CD4-positive, alpha-beta memory T cell (primary cell): ENCODE measurements at regions not wholly inside any gene's neighbourhood (a gene's known extent, or its start where the extent isn't known, plus 50 kb on each side); places are given as distances from the start of the nearest gene placed in this dataset.

Experiments used
- CTCF ChIA-PET: fragments of 350-600 bp; sonication (Branson Sonifier 250); formaldehyde crosslinking; loops from one replicate; lab custom pipeline; 2021; ENCODE audit warnings: inconsistent platforms; ENCODE audit not compliant: partially characterized antibody; lab: Charles Lee
- POLR2A ChIA-PET: fragments of 350-600 bp; sonication (Branson Sonifier 250); formaldehyde crosslinking; loops from one replicate; lab custom pipeline; 2021; ENCODE audit not compliant: partially characterized antibody; lab: Charles Lee
- DNase-seq, 5 donors: peaks; one replicate each; pipeline versions ENCODE4 v3.0.0 to v3.0.0-alpha.2; 2020 to 2022; ENCODE audit warnings: mixed read lengths in 1 of 5
- H3K27ac ChIP-seq: one replicate; pipeline ENCODE4 v1.7.0; 2013; ENCODE audit warnings: low read depth, low read length
- H3K27me3 ChIP-seq: 2 replicates; pipeline ENCODE4 v1.7.0; 2013; ENCODE audit warnings: mild to moderate bottlenecking, low read length, moderate library complexity; ENCODE audit not compliant: insufficient read depth
- H3K36me3 ChIP-seq: 2 replicates; pipeline ENCODE4 v1.7.0; 2013; ENCODE audit warnings: mild to moderate bottlenecking, low read length, moderate library complexity; ENCODE audit not compliant: insufficient read depth
- H3K4me1 ChIP-seq: 2 replicates; pipeline ENCODE4 v1.7.0; 2013; ENCODE audit warnings: mild to moderate bottlenecking, low read length, moderate library complexity; ENCODE audit not compliant: insufficient read depth
- H3K4me3 ChIP-seq, 2 donors: one replicate each; pipeline ENCODE4 v1.7.0; 2013; ENCODE audit warnings: low read length in 2 of 2, mild to moderate bottlenecking in 1 of 2
- H3K9me3 ChIP-seq, 2 donors: one replicate each; pipeline ENCODE4 v1.7.0; 2013; ENCODE audit warnings: low read length in 2 of 2, control low read depth in 1 of 2; ENCODE audit not compliant: control insufficient read depth in 1 of 2
- H3K27ac Mint-ChIP-seq, 7 donors: one replicate each; pipeline ENCODE4 v1.8.0; 2020 to 2021; ENCODE audit warnings: mixed read lengths in 7 of 7, mild to moderate bottlenecking in 6 of 7, inconsistent platforms in 3 of 7, moderate library complexity in 3 of 7
- H3K27me3 Mint-ChIP-seq, 2 donors: one replicate each; pipeline ENCODE4 v1.8.0; 2020 to 2021; ENCODE audit warnings: mixed read lengths in 2 of 2
- H3K36me3 Mint-ChIP-seq, 2 donors: one replicate each; pipeline ENCODE4 v1.8.0; 2020 to 2021; ENCODE audit warnings: mixed read lengths in 2 of 2, inconsistent platforms in 1 of 2, mild to moderate bottlenecking in 1 of 2
- H3K4me1 Mint-ChIP-seq, 4 donors: one replicate each; pipeline ENCODE4 v1.8.0; 2020 to 2021; ENCODE audit warnings: mixed read lengths in 4 of 4, mild to moderate bottlenecking in 1 of 4
- H3K4me3 Mint-ChIP-seq, 8 donors: one replicate each; pipeline ENCODE4 v1.8.0; 2020 to 2021; ENCODE audit warnings: mixed read lengths in 8 of 8, mild to moderate bottlenecking in 7 of 8, moderate library complexity in 6 of 8, inconsistent platforms in 3 of 8
- H3K9me3 Mint-ChIP-seq, 8 donors: one replicate each; pipeline ENCODE4 v1.8.0; 2020 to 2021; ENCODE audit warnings: mixed read lengths in 8 of 8, mild to moderate bottlenecking in 5 of 8, inconsistent platforms in 3 of 8, moderate library complexity in 1 of 8
- intact Hi-C: fragments of 100-400 bp; cut with micrococcal nuclease; formaldehyde crosslinking; loops from one replicate; pipeline ENCODE4 v1.15.1; 2023

DNA sequence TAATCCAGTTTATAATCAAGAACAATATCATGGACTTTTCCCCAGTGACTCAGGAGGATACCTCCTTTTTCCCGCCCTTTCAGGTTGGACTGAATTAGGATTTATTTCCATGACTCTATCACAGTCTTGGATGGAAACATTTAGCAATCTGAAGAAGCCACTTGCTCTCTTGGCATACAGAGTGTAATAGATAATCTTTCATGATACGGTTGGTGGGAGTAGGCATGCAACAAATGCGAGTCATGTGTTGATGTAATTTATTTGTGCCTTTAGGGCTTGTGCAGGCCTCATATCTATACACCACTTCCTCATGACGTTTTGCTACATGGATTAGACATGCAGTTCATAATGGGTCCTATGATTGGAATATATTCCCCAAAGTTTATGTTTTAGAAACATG lies 54.2 kb upstream of the MCTP2 start:
- ChIA-PET CTCF (interaction anchor here (1.6 kb wide), 1 partner anchor 146 kb away, joined by 3 read pairs; no protein-coding TSS in a partner anchor), POLR2A (no interaction called here)
- Mint-ChIP-seq H3K27me3 (peaks cover 2 to 7% of the 10 kb centered on the region in 2 donors), H3K27ac (no peak overlapping the region), H3K4me1 (peaks cover 0 to 1% (median 0%) of the 10 kb centered on the region in 4 donors), H3K4me3 (no peak overlapping the region), H3K9me3 (peaks cover 0 to 4% (median 0%) of the 10 kb centered on the region in 8 donors), H3K36me3 (peaks cover 0 to 4% of the 10 kb centered on the region in 2 donors)
- Histone ChIP-seq H3K4me1 (no peaks in the 10 kb centered on the region), H3K4me3 (no peak overlapping the region), H3K36me3 (no peaks in the 10 kb centered on the region), H3K27me3 (no peaks in the 10 kb centered on the region), H3K9me3 (no peaks in the 10 kb centered on the region), H3K27ac (no peak overlapping the region)
- no peak for DNase-seq
- intact Hi-C loops: no loop called here

DNA sequence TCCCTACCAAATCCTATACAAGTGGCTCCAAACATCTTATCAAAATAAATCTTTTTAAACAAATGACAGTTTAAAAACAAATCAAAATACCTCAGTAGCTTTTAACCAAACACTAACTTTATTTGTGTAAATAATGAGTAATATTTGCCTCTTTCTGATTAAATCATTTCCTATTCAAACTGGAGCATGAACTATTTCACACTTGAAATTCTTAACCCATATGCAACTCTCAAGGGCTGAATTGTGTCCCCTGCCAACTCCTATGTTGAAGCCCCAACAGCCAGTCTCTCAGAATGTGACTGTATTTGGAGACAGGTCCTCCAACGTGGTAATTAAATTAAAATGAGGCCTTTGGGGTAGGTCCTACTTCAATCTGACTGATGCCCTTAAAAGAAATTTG lies 55.9 kb upstream of the MCTP2 start:
- no peaks in the 10 kb centered on the region for H3K4me1 ChIP-seq
- H3K36me3 ChIP-seq: no peaks in the 10 kb centered on the region
- peaks cover 7% of the 10 kb centered on the region in 2 donors for H3K27me3 Mint-ChIP-seq
- H3K9me3 ChIP-seq: no peaks in the 10 kb centered on the region
- no peak overlapping the region for H3K27ac Mint-ChIP-seq
- H3K9me3 Mint-ChIP-seq: peaks cover 0 to 4% (median 1%) of the 10 kb centered on the region in 8 donors
- no peak for DNase-seq
- H3K4me3 Mint-ChIP-seq: no peak overlapping the region
- ChIA-PET POLR2A (no interaction called here), CTCF (interaction anchor here (1.9 kb wide), 1 partner anchor 13 kb away, joined by 6 read pairs; no protein-coding TSS in a partner anchor)
- peaks cover 0 to 1% (median 0%) of the 10 kb centered on the region in 4 donors for H3K4me1 Mint-ChIP-seq
- peaks cover 0 to 4% of the 10 kb centered on the region in 2 donors for H3K36me3 Mint-ChIP-seq
- intact Hi-C loops: no loop called here
- no peak overlapping the region for H3K27ac ChIP-seq
- no peak overlapping the region for H3K4me3 ChIP-seq
- no peaks in the 10 kb centered on the region for H3K27me3 ChIP-seq

DNA sequence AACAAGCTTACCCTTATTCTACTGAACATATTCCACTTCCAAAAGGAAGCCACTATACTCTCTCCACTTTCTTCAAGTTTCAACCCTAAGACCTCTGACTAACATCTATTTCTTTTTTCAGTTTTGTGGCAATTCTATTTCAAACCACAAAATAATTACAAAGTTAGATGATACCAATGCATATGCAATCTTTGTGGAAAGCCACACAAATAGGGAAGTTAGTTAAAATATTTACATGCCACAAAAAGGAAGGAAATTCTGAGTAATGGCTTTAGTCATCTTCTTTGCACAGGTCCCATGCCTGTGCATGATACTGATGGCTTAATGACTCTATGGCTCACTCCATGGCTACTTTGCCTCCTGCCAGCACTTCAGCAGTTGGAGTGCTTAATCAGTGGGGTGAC lies 57.0 kb upstream of the MCTP2 start:
- peaks cover 0 to 1% (median 0%) of the 10 kb centered on the region in 4 donors for H3K4me1 Mint-ChIP-seq
- H3K27me3 Mint-ChIP-seq: peaks cover 7% of the 10 kb centered on the region in 2 donors

DNA sequence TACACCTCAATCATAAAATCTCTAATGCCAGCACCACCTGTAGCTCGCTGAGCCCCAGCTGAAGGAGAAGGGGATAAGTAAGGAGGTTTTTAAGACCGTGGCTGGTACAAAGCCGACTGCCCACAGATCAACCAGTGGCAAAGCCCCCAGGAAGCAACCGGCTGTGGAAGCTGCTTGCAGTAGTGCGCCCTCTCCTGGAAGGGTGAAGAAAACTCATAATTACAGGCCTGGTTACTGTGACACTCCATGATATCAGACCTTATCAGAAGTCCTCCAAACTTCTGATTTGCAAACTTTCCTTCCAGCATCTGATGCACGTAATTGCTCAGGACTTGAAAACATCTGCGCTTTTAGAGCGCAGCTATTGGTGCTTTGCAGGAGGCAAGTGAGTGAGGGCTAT lies 63.1 kb upstream of the MCTP2 start:
- peaks cover 5 to 7% of the 10 kb centered on the region in 2 donors for H3K27me3 Mint-ChIP-seq
- peak in 1 of 5 donors; percentile 9 for DNase-seq
- Histone ChIP-seq H3K27ac (no peak overlapping the region), H3K27me3 (no peaks in the 10 kb centered on the region), H3K36me3 (no peaks in the 10 kb centered on the region), H3K4me3 (no peak overlapping the region), H3K9me3 (no peaks in the 10 kb centered on the region), H3K4me1 (no peaks in the 10 kb centered on the region)
- POLR2A ChIA-PET: no interaction called here
- H3K4me1 Mint-ChIP-seq: no peaks in the 10 kb centered on the region
- intact Hi-C loops: no loop called here
- CTCF ChIA-PET: interaction anchor here (0.7 to 8.3 kb wide), 5 partner anchors 13 to 420 kb away, joined by 3 to 246 read pairs (median 3); no protein-coding TSS in a partner anchor
- no peak overlapping the region for H3K4me3 Mint-ChIP-seq
- no peaks in the 10 kb centered on the region for H3K36me3 Mint-ChIP-seq
- H3K27ac Mint-ChIP-seq: no peak overlapping the region
- H3K9me3 Mint-ChIP-seq: peaks cover 0 to 2% (median 0%) of the 10 kb centered on the region in 8 donors

More for the DNA sequence above, 57.0 kb upstream of the MCTP2 start:
- Histone ChIP-seq H3K27me3 (no peaks in the 10 kb centered on the region), H3K36me3 (no peaks in the 10 kb centered on the region), H3K4me3 (no peak overlapping the region), H3K9me3 (no peaks in the 10 kb centered on the region), H3K4me1 (no peaks in the 10 kb centered on the region), H3K27ac (no peak overlapping the region)
- ChIA-PET CTCF (interaction anchor here (1.1 to 1.9 kb wide), 3 partner anchors 10 to 149 kb away, joined by 3 to 7 read pairs (median 6); no protein-coding TSS in a partner anchor), POLR2A (no interaction called here)
- Mint-ChIP-seq H3K36me3 (peaks cover 0 to 4% of the 10 kb centered on the region in 2 donors), H3K27ac (no peak overlapping the region), H3K4me3 (no peak overlapping the region), H3K9me3 (peaks cover 0 to 4% (median 1%) of the 10 kb centered on the region in 8 donors)
- no peak for DNase-seq
- intact Hi-C loops: no loop called here

DNA sequence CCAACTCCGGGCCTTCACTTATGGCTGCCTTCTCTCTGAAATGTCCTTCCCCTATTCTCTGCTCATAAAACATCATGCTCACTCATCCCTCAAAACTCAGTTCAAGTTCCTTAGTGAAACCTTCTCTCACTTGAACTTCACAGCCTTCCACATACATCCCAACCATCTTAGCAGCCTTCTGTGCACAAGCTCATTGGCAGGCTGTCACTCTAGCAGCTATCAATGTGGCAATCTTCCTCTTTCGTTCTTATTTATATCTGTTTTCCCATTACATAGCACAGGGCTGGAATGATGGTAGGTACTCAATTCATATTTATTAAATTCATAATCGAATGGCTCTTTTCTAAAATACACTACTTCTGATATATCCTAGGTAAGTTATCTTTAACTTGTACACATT lies 66.4 kb upstream of the MCTP2 start:
- no peaks in the 10 kb centered on the region for H3K9me3 Mint-ChIP-seq
- no peaks in the 10 kb centered on the region for H3K36me3 Mint-ChIP-seq
- no peaks in the 10 kb centered on the region for H3K36me3 ChIP-seq
- ChIA-PET POLR2A (interaction anchor here (2.6 kb wide), 1 partner anchor 159 kb away, joined by 11 read pairs; no protein-coding TSS in a partner anchor), CTCF (interaction anchor here (0.8 to 8.3 kb wide), 9 partner anchors 9 to 169 kb away, joined by 3 to 246 read pairs (median 7); no protein-coding TSS in a partner anchor)
- H3K4me3 Mint-ChIP-seq: no peak overlapping the region
- no peaks in the 10 kb centered on the region for H3K27me3 ChIP-seq
- H3K4me3 ChIP-seq: no peak overlapping the region
- H3K27ac ChIP-seq: no peak overlapping the region
- H3K4me1 ChIP-seq: no peaks in the 10 kb centered on the region
- intact Hi-C loops: loop anchor here (2.0 kb wide), 1 partner anchor 66 kb away; the partner anchor contains the start of gene MCTP2
- no peaks in the 10 kb centered on the region for H3K9me3 ChIP-seq
- H3K4me1 Mint-ChIP-seq: no peaks in the 10 kb centered on the region
- H3K27me3 Mint-ChIP-seq: peaks cover 2 to 4% of the 10 kb centered on the region in 2 donors
- peak overlapping the region in 1 of 7 donors; percentile 31 for H3K27ac Mint-ChIP-seq
- DNase-seq: no peak

DNA sequence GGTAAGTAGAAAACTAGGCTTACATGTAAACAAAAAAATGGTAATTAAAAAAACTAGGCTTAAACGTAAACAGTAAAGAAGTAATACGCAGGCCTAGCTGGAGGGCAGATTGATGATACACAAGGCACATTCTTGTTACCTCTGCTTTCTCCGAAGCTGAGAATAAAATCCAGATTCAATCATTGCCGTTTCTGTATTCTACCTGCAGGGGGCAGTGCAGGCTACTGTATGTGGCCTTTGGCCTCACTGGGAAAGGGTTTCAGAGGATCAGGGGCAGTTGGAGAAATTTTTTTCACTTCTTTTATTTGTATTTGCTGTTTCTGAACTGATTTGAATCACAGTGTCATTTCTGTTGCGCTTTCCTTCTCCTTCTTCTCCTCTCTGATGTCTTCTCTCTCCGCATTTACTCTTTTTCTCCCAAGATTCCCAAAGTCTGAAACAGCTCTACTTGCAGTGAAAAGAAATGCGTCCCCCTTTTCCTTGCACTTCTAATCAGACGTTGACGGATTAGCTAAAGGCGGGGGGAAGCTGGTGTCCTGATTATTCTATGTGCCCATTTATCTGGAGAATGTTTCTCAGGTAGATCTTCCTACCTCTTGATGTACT lies 67.1 kb upstream of the MCTP2 start:
- no peaks in the 10 kb centered on the region for H3K4me1 Mint-ChIP-seq
- ChIA-PET CTCF (interaction anchor here (0.6 to 8.3 kb wide), 11 partner anchors 10 to 198 kb away, joined by 3 to 246 read pairs (median 5); no protein-coding TSS in a partner anchor), POLR2A (interaction anchor here (2.6 kb wide), 1 partner anchor 159 kb away, joined by 11 read pairs; no protein-coding TSS in a partner anchor)

DNA sequence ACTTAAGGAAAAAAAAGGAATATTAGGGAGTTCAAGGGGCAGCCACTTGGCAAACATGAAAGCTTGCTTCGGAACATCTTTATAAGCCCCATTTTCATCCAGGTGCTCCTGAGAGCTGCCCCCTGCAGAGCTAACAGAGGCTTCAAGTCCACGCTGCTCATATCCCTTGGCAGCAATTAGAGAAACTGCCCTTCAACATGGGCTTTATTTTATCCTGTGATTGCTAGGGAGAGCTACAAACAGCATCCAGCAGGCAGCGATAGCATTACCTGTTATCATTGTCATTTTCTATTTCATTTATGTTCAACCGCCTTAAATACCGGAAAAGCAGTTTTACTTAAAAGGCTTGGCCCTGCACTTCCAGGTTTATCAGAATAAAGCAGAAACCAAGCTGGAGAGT lies 68.4 kb upstream of the MCTP2 start:
- H3K4me1 Mint-ChIP-seq: no peaks in the 10 kb centered on the region
- no peak overlapping the region for H3K4me3 ChIP-seq
- H3K27ac ChIP-seq: no peak overlapping the region
- H3K9me3 Mint-ChIP-seq: no peaks in the 10 kb centered on the region
- no peaks in the 10 kb centered on the region for H3K4me1 ChIP-seq
- no peaks in the 10 kb centered on the region for H3K36me3 Mint-ChIP-seq
- no peak overlapping the region for H3K4me3 Mint-ChIP-seq
- POLR2A ChIA-PET: no interaction called here
- no peaks in the 10 kb centered on the region for H3K9me3 ChIP-seq
- peaks cover 2 to 4% of the 10 kb centered on the region in 2 donors for H3K27me3 Mint-ChIP-seq
- intact Hi-C loops: no loop called here
- H3K27me3 ChIP-seq: no peaks in the 10 kb centered on the region
- no peaks in the 10 kb centered on the region for H3K36me3 ChIP-seq
- H3K27ac Mint-ChIP-seq: no peak overlapping the region
- DNase-seq: no peak
- CTCF ChIA-PET: interaction anchor here (1.7 to 8.3 kb wide), 4 partner anchors 9 to 169 kb away, joined by 5 to 246 read pairs (median 9); no protein-coding TSS in a partner anchor

More for the DNA sequence above, 67.1 kb upstream of the MCTP2 start:
- no peaks in the 10 kb centered on the region for H3K9me3 Mint-ChIP-seq
- no peak overlapping the region for H3K27ac Mint-ChIP-seq
- H3K4me3 Mint-ChIP-seq: no peak overlapping the region
- intact Hi-C loops: loop anchor here (2.0 kb wide), 1 partner anchor 66 kb away; the partner anchor contains the start of gene MCTP2
- peaks cover 2 to 4% of the 10 kb centered on the region in 2 donors for H3K27me3 Mint-ChIP-seq
- no peak overlapping the region for H3K27ac ChIP-seq
- H3K9me3 ChIP-seq: no peaks in the 10 kb centered on the region
- no peaks in the 10 kb centered on the region for H3K4me1 ChIP-seq
- H3K36me3 Mint-ChIP-seq: no peaks in the 10 kb centered on the region
- no peaks in the 10 kb centered on the region for H3K27me3 ChIP-seq
- H3K36me3 ChIP-seq: no peaks in the 10 kb centered on the region
- H3K4me3 ChIP-seq: no peak overlapping the region
- peak in 4 of 5 donors; percentile 20 to 41 (median 33) for DNase-seq
